Fibroblast of lung (primary cell): ENCODE measurements at regions not wholly inside any gene's neighbourhood (a gene's known extent, or its start where the extent isn't known, plus 50 kb on each side); places are given as distances from the start of the nearest gene placed in this dataset.

Experiments
- DNase-seq, 2 donors: peaks; one replicate each; pipeline versions ENCODE4 v3.0.0 to v3.0.0-alpha.2; 2010; ENCODE audit warnings: low read depth in 2 of 2
- H2AFZ ChIP-seq: 2 replicates; pipeline ENCODE4 v1.5.1; 2012; ENCODE audit warnings: low read length, control low read depth, inconsistent platforms
- H3K27ac ChIP-seq: 2 replicates; pipeline ENCODE4 v1.5.1; 2011; ENCODE audit warnings: low read length, control low read depth; ENCODE audit not compliant: insufficient read depth
- H3K27me3 ChIP-seq: 2 replicates; pipeline ENCODE4 v1.5.1; 2011; ENCODE audit warnings: mild to moderate bottlenecking, low read length; ENCODE audit not compliant: control insufficient read depth, insufficient read depth
- H3K36me3 ChIP-seq: 2 replicates; pipeline ENCODE4 v1.5.1; 2011; ENCODE audit warnings: low read length; ENCODE audit not compliant: control insufficient read depth, insufficient read depth
- H3K4me1 ChIP-seq: 2 replicates; pipeline ENCODE4 v1.5.1; 2011; ENCODE audit warnings: low read length; ENCODE audit not compliant: control insufficient read depth, insufficient read depth; ENCODE audit errors: extremely low read depth
- H3K4me2 ChIP-seq: 2 replicates; pipeline ENCODE4 v1.5.1; 2011; ENCODE audit warnings: low read length, control low read depth; ENCODE audit not compliant: insufficient read depth; ENCODE audit errors: extremely low read depth
- H3K4me3 ChIP-seq, 4 experiments: fragments of 200-600 bp in 1 of 4; sonication (generic) in 1 of 4; replicated peaks in 1 of 4; 2 replicates each; pipeline ENCODE4 v1.5.1; 2011 to 2016; ENCODE audit warnings: low read length in 4 of 4, low read depth in 3 of 4, mild to moderate bottlenecking in 3 of 4, control low read depth in 2 of 4, inconsistent platforms in 1 of 4, mixed read lengths in 1 of 4; ENCODE audit not compliant: insufficient read depth in 1 of 4; ENCODE audit errors: control extremely low read depth in 1 of 4
- H3K79me2 ChIP-seq: 2 replicates; pipeline ENCODE4 v1.5.1; 2012; ENCODE audit warnings: mild to moderate bottlenecking, low read length, inconsistent platforms; ENCODE audit not compliant: control insufficient read depth, insufficient read depth
- H3K9ac ChIP-seq: 2 replicates; pipeline ENCODE4 v1.5.1; 2011; ENCODE audit warnings: mild to moderate bottlenecking, low read length, control low read depth; ENCODE audit not compliant: insufficient read depth
- H3K9me3 ChIP-seq: 2 replicates; pipeline ENCODE4 v1.5.1; 2012; ENCODE audit warnings: low read depth, low read length; ENCODE audit not compliant: control insufficient read depth, insufficient read depth
- H4K20me1 ChIP-seq: 2 replicates; pipeline ENCODE4 v1.5.1; 2011; ENCODE audit warnings: low read length; ENCODE audit not compliant: control insufficient read depth, insufficient read depth; ENCODE audit errors: extremely low read depth
- EZH2 ChIP-seq: IDR thresholded peaks from 2 replicates; pipeline ENCODE4 v1.5.1; 2012; ENCODE audit warnings: low read length, control low read depth, mild to moderate bottlenecking; ENCODE audit errors: missing control alignments
- TF ChIP-seq, protein P1 (sequence below), 2 donors: IDR thresholded peaks in 1 of 2; conservative IDR thresholded peaks in 1 of 2; 1 replicate in 1 of 2; 2 replicates in 1 of 2; pipeline ENCODE4 v1.5.1; 2011 to 2012; ENCODE audit warnings: low read length in 2 of 2, control low read depth in 1 of 2, inconsistent platforms in 1 of 2, low read depth in 1 of 2, mild to moderate bottlenecking in 1 of 2

DNA sequence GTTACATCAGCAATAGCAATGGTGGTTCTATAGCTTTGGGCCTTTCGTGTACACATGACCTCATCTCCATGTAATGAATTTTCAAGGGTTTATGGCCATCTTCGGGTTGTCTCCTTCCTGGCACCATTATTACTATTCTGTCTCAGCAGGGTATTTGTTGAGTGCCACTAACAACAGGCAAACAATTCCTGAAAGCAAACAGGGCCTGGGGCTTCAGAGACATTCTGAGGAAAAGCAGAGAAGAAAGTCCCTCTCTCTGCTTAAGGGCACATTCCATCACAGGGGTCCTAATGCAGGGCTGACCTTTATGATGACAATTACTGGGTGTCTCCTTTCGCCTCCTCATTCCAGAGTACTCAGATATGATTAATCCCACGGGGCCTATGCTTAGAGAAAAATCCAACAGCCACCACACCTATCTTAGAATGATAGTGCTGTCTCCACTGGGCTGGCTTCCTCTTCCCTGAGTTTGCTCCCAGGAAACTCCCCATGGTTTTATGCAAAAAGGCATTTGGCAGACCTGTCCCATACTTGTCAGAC is 540.2 kb upstream of the ZNF462 start:
- Histone ChIP-seq H2AFZ (no peak overlapping the region), H3K9ac (no peak overlapping the region), H3K4me2 (no peak overlapping the region), H3K4me1 (no peaks in the 10 kb centered on the region), H3K36me3 (no peaks in the 10 kb centered on the region), H3K79me2 (no peaks in the 10 kb centered on the region), H3K4me3 (no peak overlapping the region), H3K9me3 (no peaks in the 10 kb centered on the region), H4K20me1 (no peaks in the 10 kb centered on the region), H3K27ac (no peak overlapping the region), H3K27me3 (no peaks in the 10 kb centered on the region)
- no peak for TF ChIP-seq EZH2
- TF ChIP-seq, protein P1, sequence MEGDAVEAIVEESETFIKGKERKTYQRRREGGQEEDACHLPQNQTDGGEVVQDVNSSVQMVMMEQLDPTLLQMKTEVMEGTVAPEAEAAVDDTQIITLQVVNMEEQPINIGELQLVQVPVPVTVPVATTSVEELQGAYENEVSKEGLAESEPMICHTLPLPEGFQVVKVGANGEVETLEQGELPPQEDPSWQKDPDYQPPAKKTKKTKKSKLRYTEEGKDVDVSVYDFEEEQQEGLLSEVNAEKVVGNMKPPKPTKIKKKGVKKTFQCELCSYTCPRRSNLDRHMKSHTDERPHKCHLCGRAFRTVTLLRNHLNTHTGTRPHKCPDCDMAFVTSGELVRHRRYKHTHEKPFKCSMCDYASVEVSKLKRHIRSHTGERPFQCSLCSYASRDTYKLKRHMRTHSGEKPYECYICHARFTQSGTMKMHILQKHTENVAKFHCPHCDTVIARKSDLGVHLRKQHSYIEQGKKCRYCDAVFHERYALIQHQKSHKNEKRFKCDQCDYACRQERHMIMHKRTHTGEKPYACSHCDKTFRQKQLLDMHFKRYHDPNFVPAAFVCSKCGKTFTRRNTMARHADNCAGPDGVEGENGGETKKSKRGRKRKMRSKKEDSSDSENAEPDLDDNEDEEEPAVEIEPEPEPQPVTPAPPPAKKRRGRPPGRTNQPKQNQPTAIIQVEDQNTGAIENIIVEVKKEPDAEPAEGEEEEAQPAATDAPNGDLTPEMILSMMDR (conservative IDR thresholded peaks at IDR 0.05 in 1 of 2, IDR thresholded peaks at IDR 0.05 in 1 of 2; ENCODE audit: low read depth in 1 of 2, low read length in 2 of 2), result no peak
- no peak for DNase-seq

DNA sequence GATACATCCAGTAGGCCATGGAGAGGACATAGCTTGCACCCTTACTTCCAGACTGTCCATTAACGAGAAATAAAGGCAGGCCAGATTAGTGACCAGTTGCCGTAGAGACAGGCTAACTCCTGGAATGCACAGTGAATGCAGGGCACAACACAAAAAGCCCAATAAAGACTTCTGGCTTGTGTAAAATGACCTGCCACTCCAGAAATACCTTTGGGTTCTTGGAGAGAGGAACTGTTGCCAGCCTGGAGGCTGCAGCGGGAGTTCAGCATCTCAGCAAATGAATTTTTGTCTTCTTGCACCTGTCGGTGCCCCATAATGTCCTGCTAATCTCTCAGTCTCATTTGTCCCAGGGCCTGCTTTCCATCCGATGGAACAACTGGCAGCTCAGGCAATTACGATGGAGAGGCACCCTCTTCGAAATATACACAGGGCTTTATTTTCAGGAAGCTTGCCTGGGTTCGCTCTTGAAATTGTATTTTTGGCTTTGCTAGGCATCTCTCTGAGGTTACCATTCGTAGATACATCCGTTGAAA is 538.8 kb upstream of the ZNF462 start:
- DNase-seq, result no peak
- Histone ChIP-seq H3K4me3 (no peak overlapping the region), H3K9me3 (no peaks in the 10 kb centered on the region), H3K27me3 (no peaks in the 10 kb centered on the region), H3K4me1 (no peaks in the 10 kb centered on the region), H3K79me2 (no peaks in the 10 kb centered on the region), H4K20me1 (no peaks in the 10 kb centered on the region), H3K36me3 (no peaks in the 10 kb centered on the region), H3K27ac (no peak overlapping the region), H3K9ac (no peak overlapping the region), H3K4me2 (no peak overlapping the region), H2AFZ (no peak overlapping the region)
- TF ChIP-seq, protein P1 (conservative IDR thresholded peaks at IDR 0.05 in 1 of 2, IDR thresholded peaks at IDR 0.05 in 1 of 2; ENCODE audit: low read depth in 1 of 2, low read length in 2 of 2), result no peak
- no peak for TF ChIP-seq EZH2

DNA sequence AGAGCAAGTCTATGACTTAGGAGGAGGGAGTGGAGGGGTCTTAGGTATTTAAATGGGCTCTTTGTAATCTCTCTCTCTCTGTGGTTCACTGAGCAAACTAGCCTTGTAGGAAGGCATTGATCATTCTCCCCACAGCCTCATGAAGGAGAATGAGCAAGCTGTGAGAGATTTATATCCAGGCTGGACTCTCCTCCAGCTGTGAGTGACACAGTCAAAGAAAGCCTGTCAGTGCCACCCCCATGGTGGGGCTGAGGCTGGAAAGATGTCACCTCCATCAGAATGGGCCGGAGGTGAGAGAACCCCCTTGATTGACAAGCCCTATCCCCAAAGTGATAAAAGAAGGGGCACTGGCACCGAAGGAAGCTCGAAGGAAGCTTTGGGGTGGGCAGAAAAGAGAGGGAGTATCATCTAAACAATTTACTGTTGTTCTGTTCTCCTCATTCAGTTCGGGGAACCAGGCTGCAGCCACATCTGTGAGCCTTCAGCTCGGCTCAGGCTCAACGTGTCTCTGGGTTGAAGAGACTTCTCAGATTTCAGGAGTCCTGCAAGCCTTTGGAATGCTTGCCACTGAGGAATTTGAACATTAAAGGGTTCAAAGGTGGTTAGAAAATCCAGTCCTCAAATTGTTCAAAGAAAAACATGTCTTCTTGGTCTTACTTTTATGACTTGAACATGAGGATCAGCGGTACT is 538.2 kb upstream of the ZNF462 start:
- Histone ChIP-seq H3K27me3 (no peaks in the 10 kb centered on the region), H3K36me3 (no peaks in the 10 kb centered on the region), H3K4me2 (no peak overlapping the region), H2AFZ (no peak overlapping the region), H3K4me3 (no peak overlapping the region), H3K9ac (no peak overlapping the region), H3K79me2 (no peaks in the 10 kb centered on the region), H3K9me3 (no peaks in the 10 kb centered on the region), H3K27ac (no peak overlapping the region), H3K4me1 (no peaks in the 10 kb centered on the region), H4K20me1 (no peaks in the 10 kb centered on the region)
- no peak for DNase-seq
- no peak for TF ChIP-seq EZH2
- TF ChIP-seq, protein P1 (conservative IDR thresholded peaks at IDR 0.05 in 1 of 2, IDR thresholded peaks at IDR 0.05 in 1 of 2; ENCODE audit: low read depth in 1 of 2, low read length in 2 of 2), result no peak
